ENCODE measurements at regions not wholly inside any gene's neighbourhood (a gene's known extent, or its start where the extent isn't known, plus 50 kb on each side); places are given as distances from the start of the nearest gene placed in this dataset.

GRCh38 chr2:30072250-30072842, 74.5 kb upstream of the YPEL5 start:
- Histone ChIP-seq H2BK120ac (ENCODE audit: low read depth, low read length, poor library complexity, severe bottlenecking) (no peak overlapping the region), H3K23me2 (ENCODE audit: insufficient read length, low read depth, low read length, poor library complexity, severe bottlenecking) (no peaks in the 10 kb centered on the region), H4K5ac (ENCODE audit: insufficient read length, low read depth, low read length) (no peak overlapping the region), H3K4me2 (ENCODE audit: insufficient read depth, insufficient read length, low read length) (no peak overlapping the region), H3K27ac (ENCODE audit: insufficient read length, low read depth, low read length) (no peak overlapping the region), H3K9me3 (ENCODE audit: control insufficient read depth, low read depth, low read length) (no peaks in the 10 kb centered on the region), H3K56ac (ENCODE audit: insufficient read length, low read depth, low read length) (no peak overlapping the region), H3K18ac (ENCODE audit: insufficient read length, low read depth, low read length) (no peak overlapping the region), H2BK20ac (ENCODE audit: low read depth, low read length, poor library complexity, severe bottlenecking) (no peak overlapping the region), H3K79me2 (ENCODE audit: insufficient read depth, low read length) (no peaks in the 10 kb centered on the region), H2BK5ac (ENCODE audit: insufficient read length, low read length) (no peak overlapping the region), H3K9ac (ENCODE audit: extremely low read depth, insufficient read length, low read length) (no peak overlapping the region), H4K91ac (ENCODE audit: insufficient read length, low read depth, low read length) (no peak overlapping the region), H2AFZ (ENCODE audit: low read length) (no peak overlapping the region), H3K4me1 (ENCODE audit: insufficient read depth, low read length) (peaks cover 2% of the 10 kb centered on the region; the same call in 1 of the 2 replicates), H2BK12ac (ENCODE audit: insufficient read length, low read depth, low read length) (no peak overlapping the region), H3K23ac (ENCODE audit: insufficient read length, low read depth, low read length) (no peak overlapping the region), H4K20me1 (ENCODE audit: control insufficient read depth, insufficient read depth, insufficient read length) (no peaks in the 10 kb centered on the region), H4K8ac (replicated peaks; ENCODE audit: insufficient read length, low read depth, low read length) (no peak overlapping the region), H2AK5ac (ENCODE audit: insufficient read length, low read length) (no peak overlapping the region), H3K4ac (ENCODE audit: low read depth, low read length) (no peak overlapping the region), H3K79me1 (ENCODE audit: insufficient read depth, low read depth, low read length, poor library complexity, severe bottlenecking) (no peaks in the 10 kb centered on the region), H2BK15ac (ENCODE audit: low read depth, low read length) (no peak overlapping the region), H3K14ac (ENCODE audit: insufficient read depth, low read length) (no peak overlapping the region), H3K27me3 (ENCODE audit: insufficient read depth, low read length) (no peaks in the 10 kb centered on the region), H3T11ph (ENCODE audit: low read length) (no peak overlapping the region)
- H3K4me3 Mint-ChIP-seq, result no peak overlapping the region
- no CpG with 5 or more reads among the region's 10 CpGs for WGBS (ENCODE audit: extremely low coverage, insufficient read length, low lambda C conversion rate)
- H3K27ac Mint-ChIP-seq, result peak overlapping the region in 1 of 3 experiments; percentile 56; a peak in 1 of 7 replicates
- H3K9me3 Mint-ChIP-seq, result no peaks in the 10 kb centered on the region
- peaks cover 9 to 16% of the 10 kb centered on the region in 2 experiments for H3K4me1 Mint-ChIP-seq
- peak; percentile 83 for DNase-seq
- H3K36me3 Mint-ChIP-seq (ENCODE audit: insufficient read depth in 1 of 3, low read depth in 3 of 3), result no peaks in the 10 kb centered on the region
- peaks cover 12% of the 10 kb centered on the region for H3K27me3 Mint-ChIP-seq (ENCODE audit: low read depth)
- peak; percentile 89 for TF ChIP-seq CTCF (conservative IDR thresholded peaks at IDR 0.05)
